SHP77 (cell line): ENCODE measurements at regions not wholly inside any gene's neighbourhood (a gene's known extent, or its start where the extent isn't known, plus 50 kb on each side); places are given as distances from the start of the nearest gene placed in this dataset.

Experiments used
- DNase-seq, 2 experiments: peaks; one replicate each; lab custom pipeline; 2025; lab: John Stamatoyannopoulos, UW

DNA sequence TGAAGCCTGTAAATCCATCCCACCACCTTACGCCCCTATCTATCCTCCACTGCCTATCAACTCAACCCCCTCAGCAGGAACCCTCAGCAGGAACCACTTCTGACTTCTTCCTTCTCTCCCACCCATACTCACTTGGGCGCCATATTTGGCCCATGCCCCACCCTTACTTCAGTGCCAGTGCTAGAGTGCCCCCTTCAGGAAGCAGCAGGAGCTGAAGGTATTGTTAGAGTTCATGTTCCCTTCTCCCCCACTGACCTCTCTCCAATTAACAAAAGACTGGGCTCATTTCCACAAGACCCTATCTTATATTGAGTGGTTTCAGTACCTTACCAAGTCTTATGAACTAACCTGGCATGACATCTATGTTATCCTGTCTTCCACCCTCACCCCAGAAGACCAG lies 363.1 kb upstream of the SLIT2 start:
- DNase-seq: no peak

DNA sequence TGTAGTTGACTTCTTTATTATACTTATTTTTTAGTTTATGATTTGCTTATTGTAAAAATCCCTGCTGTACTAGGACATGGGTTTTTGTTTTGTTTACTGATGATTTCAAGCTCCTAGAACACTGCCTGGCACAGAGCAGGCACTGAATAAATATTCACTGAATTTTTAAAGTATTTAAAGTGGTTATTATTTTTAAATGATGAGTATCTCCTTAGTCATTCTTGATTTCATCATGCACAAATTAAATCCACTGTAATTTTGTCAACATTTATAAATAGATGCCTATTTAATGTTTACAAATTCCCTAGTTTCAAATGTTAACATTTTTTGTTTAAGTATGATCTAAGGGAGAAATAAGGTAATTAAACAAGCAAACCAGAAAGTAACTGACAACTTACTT lies 367.9 kb upstream of the SLIT2 start:
- DNase-seq: no peak

DNA sequence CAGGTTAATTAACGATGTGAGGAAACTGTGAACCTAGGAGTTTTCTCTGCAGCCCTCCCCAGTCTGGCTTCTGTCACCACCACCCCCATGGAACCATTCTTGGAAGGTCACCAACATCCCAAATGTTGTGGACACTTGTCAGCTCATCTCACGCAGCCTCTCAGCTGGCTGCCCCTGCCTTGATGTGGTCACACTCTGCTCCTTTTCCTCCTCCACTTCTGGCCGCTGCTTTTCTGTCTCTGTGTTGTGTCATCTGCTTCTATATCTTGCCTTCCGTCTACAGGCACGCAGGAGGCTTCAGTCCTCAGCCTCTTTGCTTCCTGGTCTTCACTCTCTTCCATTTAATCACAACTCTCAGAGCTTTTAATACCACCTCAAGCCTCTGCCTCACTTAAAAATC lies 371.5 kb upstream of the SLIT2 start:
- DNase-seq: no peak

DNA sequence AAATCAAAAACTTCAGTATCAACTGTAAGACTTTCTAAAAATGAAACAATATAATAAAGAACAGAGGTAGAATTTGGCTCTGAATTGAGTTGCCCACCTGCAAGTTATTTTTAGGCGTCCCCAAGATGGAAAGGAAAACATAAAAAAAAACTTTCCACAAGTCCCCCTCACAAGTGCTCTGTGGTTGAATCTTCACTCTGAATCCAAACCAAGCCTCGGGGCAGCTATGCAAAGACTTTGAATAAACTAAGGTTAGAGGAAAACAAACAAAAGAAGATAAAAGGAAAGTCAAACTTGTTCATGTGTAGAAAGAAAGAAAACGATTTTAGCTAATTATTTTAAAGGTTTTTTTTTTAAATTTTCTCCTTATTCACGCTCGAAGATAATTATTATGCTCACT lies 372.4 kb upstream of the SLIT2 start:
- no peak for DNase-seq

- DNase-seq: no peak
Observed at GRCh38 chr4:19857991-19858390, 393.7 kb upstream of the SLIT2 start.

- no peak for DNase-seq
Observed at GRCh38 chr4:19857380-19857779, 394.3 kb upstream of the SLIT2 start.

GRCh38 chr4:19850909-19851308 lies 400.8 kb upstream of the SLIT2 start:
- DNase-seq: no peak

- no peak for DNase-seq
Observed at GRCh38 chr4:19844446-19844845, 407.3 kb upstream of the SLIT2 start.

- no peak for DNase-seq
Observed at GRCh38 chr4:19842471-19842870, 409.2 kb upstream of the SLIT2 start.

DNA sequence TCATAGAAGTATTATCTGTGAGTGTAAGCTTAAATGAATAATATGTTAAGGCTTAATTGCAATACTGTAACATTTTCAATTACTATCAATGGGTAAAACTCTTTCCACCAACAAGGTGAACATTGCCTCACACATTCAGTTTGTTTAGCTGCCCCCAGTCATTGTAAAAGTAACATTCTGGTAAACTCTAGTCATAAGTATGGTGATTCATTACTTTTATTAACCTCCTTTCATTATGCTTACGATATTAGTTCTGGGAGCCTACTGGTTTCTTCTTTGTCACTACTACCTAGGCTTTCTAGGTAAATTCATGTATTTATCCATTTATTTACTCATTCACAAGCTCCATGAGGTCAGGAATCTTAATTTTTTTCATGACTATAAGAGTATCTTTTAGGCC lies 412.8 kb upstream of the SLIT2 start:
- no peak for DNase-seq

GRCh38 chr4:19835429-19835828 lies 416.3 kb upstream of the SLIT2 start:
- DNase-seq: no peak

- no peak for DNase-seq
Observed at GRCh38 chr4:19832411-19832810, 419.3 kb upstream of the SLIT2 start.

GRCh38 chr4:19831644-19832285 lies 419.9 kb upstream of the SLIT2 start:
- no peak for DNase-seq

DNA sequence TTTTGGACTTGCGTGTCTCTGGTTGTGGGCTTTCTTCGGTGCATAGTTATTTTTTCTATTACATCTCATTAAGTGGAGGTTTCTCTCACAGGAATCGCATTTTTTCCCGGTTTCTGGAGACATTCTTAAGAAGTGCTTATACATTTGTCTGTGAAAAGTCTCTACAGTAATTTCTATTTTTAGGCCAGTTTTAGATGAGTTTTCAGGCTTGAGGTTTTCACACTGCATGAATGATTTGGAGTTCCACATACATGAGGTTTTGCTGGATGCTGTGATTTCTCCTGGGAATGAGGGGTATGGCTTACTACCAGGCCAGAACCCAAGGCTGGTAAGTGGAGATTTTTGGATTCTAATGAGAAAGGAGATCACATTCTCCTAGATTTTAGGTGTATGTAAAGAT lies 422.6 kb upstream of the SLIT2 start:
- DNase-seq: no peak

DNA sequence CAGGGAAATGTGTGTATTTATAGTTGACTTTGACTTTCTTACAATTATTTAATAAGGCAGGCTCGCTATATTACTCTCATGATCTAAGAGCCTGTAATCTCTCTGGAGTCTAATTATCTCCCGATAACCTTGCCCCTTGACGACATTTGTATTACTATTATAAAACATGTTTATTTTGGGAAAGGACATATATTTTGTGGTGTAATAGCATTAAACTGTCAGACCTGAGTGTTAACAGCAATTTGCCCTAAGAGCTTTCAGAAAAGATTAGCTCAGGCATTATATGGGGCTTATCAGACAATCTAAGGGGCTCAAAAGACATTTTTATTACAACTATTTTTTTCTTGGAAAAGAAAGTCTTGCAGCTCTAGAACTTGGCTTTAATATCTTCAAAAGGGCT lies 427.9 kb upstream of the SLIT2 start:
- DNase-seq: no peak

- DNase-seq: no peak
Observed at GRCh38 chr4:19819737-19820136, 432.0 kb upstream of the SLIT2 start.

- DNase-seq: no peak
Observed at GRCh38 chr4:19809989-19810388, 441.7 kb upstream of the SLIT2 start.

DNA sequence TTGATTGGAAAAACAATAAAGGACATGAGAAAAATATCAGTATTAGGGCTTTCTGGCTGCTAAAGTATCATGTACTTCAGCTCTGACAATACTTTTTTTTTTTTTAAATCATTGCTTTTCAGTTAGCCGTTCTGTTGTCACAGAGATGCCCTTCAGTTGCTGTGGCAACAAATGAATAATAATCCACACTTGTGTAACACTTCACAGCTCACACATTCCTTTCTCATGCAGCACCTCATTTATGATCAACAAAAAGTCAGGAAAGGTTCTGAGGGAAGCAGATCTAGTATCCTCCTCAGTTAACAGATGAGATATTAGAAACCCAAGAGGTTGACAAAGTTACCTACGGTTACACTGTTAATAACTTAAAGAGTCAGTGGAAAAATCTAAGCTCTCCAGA lies 444.2 kb upstream of the SLIT2 start:
- DNase-seq: no peak

GRCh38 chr4:19806865-19807264 lies 444.8 kb upstream of the SLIT2 start:
- DNase-seq: no peak

DNA sequence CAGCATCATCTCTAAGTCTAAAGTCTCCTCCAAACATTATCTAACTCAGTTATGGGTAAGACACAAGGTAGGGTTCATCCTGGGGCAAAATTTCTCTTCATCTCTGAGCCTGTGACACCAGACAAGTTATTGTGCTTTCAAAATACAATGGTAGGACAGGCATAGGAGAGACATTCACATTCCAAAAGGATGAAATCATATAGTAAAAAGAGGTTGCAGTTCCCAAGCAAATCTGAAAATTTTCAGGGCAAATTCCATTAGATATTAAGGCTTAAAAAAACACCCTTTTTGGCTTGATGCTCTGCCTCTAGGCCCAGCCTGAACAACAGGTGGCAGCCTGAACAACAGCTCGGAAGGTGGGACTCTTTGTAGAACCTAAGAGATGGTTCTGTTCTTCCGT lies 448.3 kb upstream of the SLIT2 start:
- DNase-seq: no peak

GRCh38 chr4:19793831-19794230 lies 457.9 kb upstream of the SLIT2 start:
- DNase-seq: no peak

- DNase-seq: no peak
Observed at GRCh38 chr4:19791422-19792123, 460.1 kb upstream of the SLIT2 start.

GRCh38 chr4:19786616-19787015 lies 465.1 kb upstream of the SLIT2 start:
- DNase-seq: no peak

DNA sequence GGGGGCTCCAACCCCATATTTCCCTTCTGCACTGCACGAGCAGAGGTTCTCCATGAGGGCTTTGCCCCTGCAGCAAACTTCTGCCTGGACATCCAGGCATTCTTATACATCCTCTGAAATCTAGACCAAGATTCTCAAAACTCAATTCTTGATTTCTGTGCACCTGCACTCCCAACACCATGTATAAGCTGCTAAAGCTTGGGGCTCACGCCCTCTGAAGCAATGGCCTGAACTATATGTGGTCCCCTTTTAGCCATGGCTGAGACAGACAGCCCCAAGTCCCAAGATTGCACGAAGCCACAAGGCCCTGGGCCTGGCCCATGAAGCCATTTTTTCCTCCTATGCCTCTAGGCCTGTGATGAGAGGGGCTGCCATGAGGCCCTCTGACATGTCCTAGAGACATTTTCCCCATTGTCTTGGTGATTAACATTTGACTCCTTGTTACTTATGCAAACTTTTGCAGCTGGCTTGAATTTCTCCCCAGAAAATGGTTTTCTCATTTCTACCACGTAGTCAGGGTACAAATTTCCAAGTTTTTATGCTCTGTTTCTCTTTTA lies 468.0 kb upstream of the SLIT2 start:
- no peak for DNase-seq
